ENCODE measurements at regions not wholly inside any gene's neighbourhood (a gene's known extent, or its start where the extent isn't known, plus 50 kb on each side); places are given as distances from the start of the nearest gene placed in this dataset.

GRCh38 chr5:174806729-174807128, 82.3 kb downstream of the MSX2 start:
- H3K4me3 ChIP-seq, result no peak overlapping the region
- intact Hi-C loops (cut with DNase I), result no loop called here
- no peak overlapping the region for H3K27ac ChIP-seq
- H3K4me1 ChIP-seq, result no peaks in the 10 kb centered on the region
- no peaks in the 10 kb centered on the region for H3K36me3 ChIP-seq
- no peaks in the 10 kb centered on the region for H3K27me3 ChIP-seq
- no peaks in the 10 kb centered on the region for H3K9me3 ChIP-seq
- TF ChIP-seq CTCF (IDR thresholded peaks at IDR 0.05) (no peak), POLR2A (IDR thresholded peaks at IDR 0.05) (no peak)
- no peak for DNase-seq
- WGBS, 2 donors, result 65 to 73% methylated on average over 5 of the region's 5 CpGs

GRCh38 chr5:174801798-174802197, 77.4 kb downstream of the MSX2 start:
- no peak overlapping the region for H3K27ac ChIP-seq
- no peak for DNase-seq
- H3K27me3 ChIP-seq, result peaks cover 0 to 25% (median 0%) of the 10 kb centered on the region in 4 donors
- intact Hi-C loops (cut with DNase I), result no loop called here
- H3K4me3 ChIP-seq, result no peak overlapping the region
- no peak for TF ChIP-seq CTCF (IDR thresholded peaks at IDR 0.05)
- TF ChIP-seq POLR2A (IDR thresholded peaks at IDR 0.05), result no peak
- no peaks in the 10 kb centered on the region for H3K9me3 ChIP-seq
- 32 to 56% methylated on average over 2 of the region's 2 CpGs for WGBS, 2 donors
- peaks cover 0 to 7% (median 0%) of the 10 kb centered on the region in 3 donors for H3K4me1 ChIP-seq
- no peaks in the 10 kb centered on the region for H3K36me3 ChIP-seq

GRCh38 chr5:174800435-174800834, 76.1 kb downstream of the MSX2 start:
- TF ChIP-seq POLR2A (IDR thresholded peaks at IDR 0.05) (no peak), CTCF (IDR thresholded peaks at IDR 0.05) (no peak)
- intact Hi-C loops (cut with DNase I), result no loop called here
- no peaks in the 10 kb centered on the region for H3K9me3 ChIP-seq
- H3K4me3 ChIP-seq, result no peak overlapping the region
- H3K4me1 ChIP-seq, result peaks cover 0 to 7% (median 0%) of the 10 kb centered on the region in 3 donors
- H3K27me3 ChIP-seq, result peaks cover 0 to 36% (median 0%) of the 10 kb centered on the region in 4 donors
- no peaks in the 10 kb centered on the region for H3K36me3 ChIP-seq
- no peak for DNase-seq
- H3K27ac ChIP-seq, result no peak overlapping the region

- 38 to 43% methylated on average over 8 of the region's 8 CpGs for WGBS, 2 donors
- Histone ChIP-seq H3K36me3 (no peaks in the 10 kb centered on the region), H3K27me3 (peaks cover 0 to 50% (median 0%) of the 10 kb centered on the region in 4 donors), H3K9me3 (no peaks in the 10 kb centered on the region), H3K4me1 (peaks cover 0 to 7% (median 0%) of the 10 kb centered on the region in 3 donors), H3K27ac (no peak overlapping the region), H3K4me3 (no peak overlapping the region)
- TF ChIP-seq CTCF (IDR thresholded peaks at IDR 0.05), result no peak
- no peak for TF ChIP-seq POLR2A (IDR thresholded peaks at IDR 0.05)
- DNase-seq, result no peak
- intact Hi-C loops (cut with DNase I), result no loop called here
Measured at GRCh38 chr5:174799121-174799520, 74.7 kb downstream of the MSX2 start.

GRCh38 chr5:174798551-174798951, 74.2 kb downstream of the MSX2 start:
- TF ChIP-seq POLR2A (IDR thresholded peaks at IDR 0.05) (no peak), CTCF (IDR thresholded peaks at IDR 0.05) (no peak)
- H3K36me3 ChIP-seq, result no peaks in the 10 kb centered on the region
- no peak overlapping the region for H3K27ac ChIP-seq
- no peaks in the 10 kb centered on the region for H3K9me3 ChIP-seq
- WGBS, 2 donors, result 61 to 78% methylated on average over 6 to 7 of the region's 7 CpGs
- intact Hi-C loops (cut with DNase I), result no loop called here
- no peak overlapping the region for H3K4me3 ChIP-seq
- peaks cover 0 to 12% (median 3%) of the 10 kb centered on the region in 3 donors for H3K4me1 ChIP-seq
- DNase-seq, result no peak
- H3K27me3 ChIP-seq, result peaks cover 0 to 55% (median 0%) of the 10 kb centered on the region in 4 donors

Measured in esophagus squamous epithelium (tissue), 5 donors.